Heart left ventricle (tissue), 16 donors: ENCODE measurements at regions not wholly inside any gene's neighbourhood (a gene's known extent, or its start where the extent isn't known, plus 50 kb on each side); places are given as distances from the start of the nearest gene placed in this dataset.
"Not testable (repeated sequence)": the region's sequence is repeated elsewhere in the genome, so short reads cannot be mapped to it uniquely, and the experiment has no call there.

Experiments used
- ATAC-seq, 4 donors: fragments of 200-7000 bp; cut with Tn5 transposase; one replicate each; pipeline ENCODE4 v1.9.1; 2020 to 2022; ENCODE audit warnings: moderate library complexity in 4 of 4, mild to moderate bottlenecking in 3 of 4, moderate number of reproducible peaks in 1 of 4
- DNase-seq, 5 donors: peaks; one replicate each; pipeline ENCODE4 v3.0.0-alpha.2; 2020
- H3K27ac ChIP-seq, 12 donors: fragments of 200-600 bp; sonication (generic) in 4 of 12; one replicate each; pipeline versions ENCODE4 v1.5.0 to v1.8.0; 2016 to 2022; ENCODE audit warnings: mild to moderate bottlenecking in 2 of 12
- H3K27me3 ChIP-seq, 9 donors: fragments of 200-600 bp; sonication (generic) in 2 of 9; one replicate each; pipeline versions ENCODE4 v1.5.1 to v1.8.0; 2016 to 2022; ENCODE audit warnings: mild to moderate bottlenecking in 3 of 9
- H3K36me3 ChIP-seq, 9 donors: fragments of 200-600 bp; sonication (generic) in 2 of 9; one replicate each; pipeline versions ENCODE4 v1.5.0 to v1.8.0; 2018 to 2022; ENCODE audit warnings: mild to moderate bottlenecking in 2 of 9
- H3K4me1 ChIP-seq, 12 donors: fragments of 200-600 bp; sonication (generic) in 4 of 12; one replicate each; pipeline versions ENCODE4 v1.5.0 to v1.8.0; 2016 to 2022; ENCODE audit warnings: mild to moderate bottlenecking in 3 of 12
- H3K4me3 ChIP-seq, 12 donors: fragments of 200-600 bp; sonication (generic) in 4 of 12; one replicate each; pipeline versions ENCODE4 v1.5.0 to v1.8.0; 2017 to 2022; ENCODE audit warnings: mild to moderate bottlenecking in 9 of 12, moderate library complexity in 4 of 12
- H3K9me3 ChIP-seq, 12 donors: fragments of 200-600 bp; sonication (generic) in 4 of 12; one replicate each; pipeline versions ENCODE4 v1.5.0 to v1.8.0; 2016 to 2022; ENCODE audit warnings: mild to moderate bottlenecking in 1 of 12
- POLR2A ChIP-seq, 2 donors: fragments of 450-650 bp; IDR thresholded peaks; one replicate each; pipeline ENCODE4 v1.6.1; 2017; ENCODE audit warnings: antibody characterized with exemption in 2 of 2, mild to moderate bottlenecking in 2 of 2, moderate library complexity in 2 of 2
- WGBS, 4 donors: extraction: QIAGEN DNeasy Blood & Tissue Kit in 2 of 4; methylation state at CpG; one replicate each; pipeline versions ENCODE4 v1.1.5 to v1.1.7; 2013 to 2018; 5-methylcytosine and 5-hydroxymethylcytosine counted together
- intact Hi-C, 10 donors: fragments of 100-400 bp; cut with DNase I; formaldehyde crosslinking; loops; one replicate each; pipeline versions ENCODE4 v1.11.1 to v1.14.2; 2022
- TF ChIP-seq, protein P1 (sequence below), 12 donors: fragments of 200-600 bp; sonication (generic) in 4 of 12; IDR thresholded peaks; one replicate each; pipeline versions ENCODE4 v1.5.0 to v1.8.0; 2018 to 2022; ENCODE audit warnings: antibody characterized with exemption in 12 of 12, mild to moderate bottlenecking in 5 of 12
- donor health status: ischemic (EF 13 %, LVEDD 7.1; RV severe dilation, severe dysfunction).
- donor health status: healthy with polysubstance abuse.
- donor health status: DM: no; HTN: yes; CAD: no.
- donor health status: DM: no; HTN: no; CAD: no.
- donor health status: ischemic (EF 25% LVEDD 6.9; RV normal size, moderate dysfunction).
- donor health status: ischemic (EF 25% LVEDD 5.7; RV mildly dilated, moderate dysfunction).
- donor health status: healthy.
- donor health status: DM: yes; HTN: yes; CAD: no.
- donor health status: ischemic (EF 35%, LVEDD 5.7; RV mildly dilated, moderate dysfunction).
- donor health status: nonischemic (EF 11% LVEDD 7.7; RV severe dilation, severe dysfunction).
- donor health status: DM: yes; HTN: yes; CAD: no.
- donor health status: PGD.
- donor health status: ischemic (EF 29% LVEDD 5.4; RV normal size, mild dysfunction).
- donor health status: nonischemic (EF 23%, LVEDD 6.1; RV moderate dilation, normal function).

DNA sequence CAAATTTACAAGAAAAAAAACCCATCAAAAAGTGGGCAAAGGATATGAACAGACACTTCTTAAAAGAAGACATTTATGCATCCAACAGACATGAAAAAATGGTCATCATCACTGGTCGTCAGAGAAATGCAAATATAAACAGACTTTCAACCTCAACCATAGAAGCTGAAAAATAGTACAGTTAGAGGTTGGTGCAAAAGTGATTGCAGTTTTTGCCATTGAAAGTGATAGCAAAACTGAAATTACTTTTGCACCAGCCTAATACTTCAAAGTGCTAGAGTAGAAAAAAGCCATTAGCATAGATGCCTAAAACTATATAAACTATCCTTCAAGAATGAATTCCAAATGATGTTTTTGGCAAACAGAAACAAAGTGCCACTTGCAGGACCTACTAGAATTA is 365.8 kb upstream of the DPYD start:
- Histone ChIP-seq H3K4me3 (no peak overlapping the region), H3K27ac (no peak overlapping the region), H3K4me1 (no peaks in the 10 kb centered on the region), H3K27me3 (peaks cover 0 to 6% (median 0%) of the 10 kb centered on the region in 9 donors), H3K36me3 (no peaks in the 10 kb centered on the region), H3K9me3 (no peaks in the 10 kb centered on the region)
- ATAC-seq = no peak
- TF ChIP-seq POLR2A (IDR thresholded peaks at IDR 0.05) = no peak
- TF ChIP-seq, protein P1, sequence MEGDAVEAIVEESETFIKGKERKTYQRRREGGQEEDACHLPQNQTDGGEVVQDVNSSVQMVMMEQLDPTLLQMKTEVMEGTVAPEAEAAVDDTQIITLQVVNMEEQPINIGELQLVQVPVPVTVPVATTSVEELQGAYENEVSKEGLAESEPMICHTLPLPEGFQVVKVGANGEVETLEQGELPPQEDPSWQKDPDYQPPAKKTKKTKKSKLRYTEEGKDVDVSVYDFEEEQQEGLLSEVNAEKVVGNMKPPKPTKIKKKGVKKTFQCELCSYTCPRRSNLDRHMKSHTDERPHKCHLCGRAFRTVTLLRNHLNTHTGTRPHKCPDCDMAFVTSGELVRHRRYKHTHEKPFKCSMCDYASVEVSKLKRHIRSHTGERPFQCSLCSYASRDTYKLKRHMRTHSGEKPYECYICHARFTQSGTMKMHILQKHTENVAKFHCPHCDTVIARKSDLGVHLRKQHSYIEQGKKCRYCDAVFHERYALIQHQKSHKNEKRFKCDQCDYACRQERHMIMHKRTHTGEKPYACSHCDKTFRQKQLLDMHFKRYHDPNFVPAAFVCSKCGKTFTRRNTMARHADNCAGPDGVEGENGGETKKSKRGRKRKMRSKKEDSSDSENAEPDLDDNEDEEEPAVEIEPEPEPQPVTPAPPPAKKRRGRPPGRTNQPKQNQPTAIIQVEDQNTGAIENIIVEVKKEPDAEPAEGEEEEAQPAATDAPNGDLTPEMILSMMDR (IDR thresholded peaks at IDR 0.05) = no peak
- no peak for DNase-seq
- intact Hi-C loops = no loop called here
- WGBS, 4 donors = 60 to 70% (median 66%) methylated on average over 1 of the region's 1 CpG

DNA sequence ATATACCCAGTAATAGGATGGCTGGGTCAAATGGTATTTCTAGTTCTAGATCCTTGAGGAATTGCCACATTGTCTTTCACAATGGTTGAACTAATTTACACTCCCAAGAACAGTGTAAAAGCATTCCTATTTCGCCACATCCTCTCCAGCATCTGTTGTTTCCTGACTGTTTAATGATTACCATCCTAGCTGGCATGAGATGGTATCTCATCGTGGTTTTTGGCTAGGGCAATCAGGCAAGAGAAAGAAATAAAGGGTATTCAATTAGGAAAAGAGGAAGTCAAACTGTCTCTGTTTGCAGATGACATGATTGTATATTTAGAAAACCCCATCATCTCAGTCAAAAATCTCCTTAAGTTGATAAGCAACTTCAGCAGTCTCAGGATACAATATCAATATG is 364.5 kb upstream of the DPYD start:
- H3K27ac ChIP-seq, H3K36me3 ChIP-seq, ATAC-seq, H3K4me3 ChIP-seq, H3K9me3 ChIP-seq, intact Hi-C loops, H3K27me3 ChIP-seq, DNase-seq, H3K4me1 ChIP-seq: not testable (repeated sequence)
- 63 to 77% (median 71%) methylated on average over 2 of the region's 2 CpGs for whole genome bisulfite sequencing, 4 donors

DNA sequence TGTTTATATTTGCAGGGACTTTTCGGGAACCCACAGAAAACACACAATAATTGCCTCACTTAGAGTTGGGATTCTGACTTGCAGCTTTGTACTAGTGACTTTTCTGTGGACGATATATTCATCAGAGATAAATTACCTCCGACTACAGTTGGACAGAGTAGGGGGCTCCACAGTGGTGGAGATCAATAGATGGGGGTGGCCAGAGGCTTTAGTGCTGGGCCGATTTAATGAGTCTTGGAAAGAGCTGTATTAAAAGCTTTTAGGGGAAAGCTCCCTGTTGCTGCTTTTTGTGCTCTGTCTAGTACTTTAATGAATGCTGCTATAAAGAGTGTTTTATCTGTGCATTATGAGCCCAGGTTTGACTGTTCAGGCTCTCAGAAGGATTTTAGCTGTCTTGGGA is 359.2 kb upstream of the DPYD start:
- WGBS, 4 donors = 74 to 87% (median 79%) methylated on average over 4 of the region's 4 CpGs
- H3K36me3 ChIP-seq = no peaks in the 10 kb centered on the region
- no peak for TF ChIP-seq POLR2A (IDR thresholded peaks at IDR 0.05)
- TF ChIP-seq, protein P1 (IDR thresholded peaks at IDR 0.05) = no peak

DNA sequence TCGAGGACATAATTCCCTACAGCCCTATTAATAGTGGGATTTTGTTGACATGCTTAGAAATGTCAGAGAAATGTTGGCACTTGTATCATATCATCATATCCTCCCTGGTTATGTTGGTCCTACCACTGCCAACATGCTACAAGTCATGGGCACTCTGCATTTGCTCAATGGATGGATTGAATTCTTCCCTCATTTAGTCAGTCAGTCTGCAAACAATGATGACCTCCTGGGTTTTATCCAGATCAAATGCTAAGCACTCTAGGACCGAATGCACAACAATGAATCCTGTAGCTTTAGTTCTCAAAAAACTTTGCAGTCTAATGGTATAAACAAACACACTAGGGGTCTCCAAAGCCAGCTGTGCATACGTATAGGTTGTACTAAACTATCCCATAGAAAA is 357.2 kb upstream of the DPYD start:
- Histone ChIP-seq H3K27ac (no peak overlapping the region), H3K36me3 (no peaks in the 10 kb centered on the region), H3K27me3 (no peaks in the 10 kb centered on the region), H3K4me1 (no peaks in the 10 kb centered on the region), H3K9me3 (peaks cover 0 to 4% (median 0%) of the 10 kb centered on the region in 12 donors), H3K4me3 (no peak overlapping the region)
- TF ChIP-seq, protein P1 (IDR thresholded peaks at IDR 0.05) = no peak
- intact Hi-C loops = no loop called here
- ATAC-seq (no peak), DNase-seq (no peak)
- WGBS, 4 donors = 64 to 82% (median 73%) methylated on average over 3 of the region's 3 CpGs

More for the DNA sequence above, 359.2 kb upstream of the DPYD start:
- Histone ChIP-seq H3K9me3 (no peaks in the 10 kb centered on the region), H3K4me3 (no peak overlapping the region), H3K27ac (no peak overlapping the region), H3K27me3 (peaks cover 0 to 6% (median 0%) of the 10 kb centered on the region in 9 donors), H3K4me1 (no peaks in the 10 kb centered on the region)
- ATAC-seq (no peak), DNase-seq (no peak)
- intact Hi-C loops = no loop called here

DNA sequence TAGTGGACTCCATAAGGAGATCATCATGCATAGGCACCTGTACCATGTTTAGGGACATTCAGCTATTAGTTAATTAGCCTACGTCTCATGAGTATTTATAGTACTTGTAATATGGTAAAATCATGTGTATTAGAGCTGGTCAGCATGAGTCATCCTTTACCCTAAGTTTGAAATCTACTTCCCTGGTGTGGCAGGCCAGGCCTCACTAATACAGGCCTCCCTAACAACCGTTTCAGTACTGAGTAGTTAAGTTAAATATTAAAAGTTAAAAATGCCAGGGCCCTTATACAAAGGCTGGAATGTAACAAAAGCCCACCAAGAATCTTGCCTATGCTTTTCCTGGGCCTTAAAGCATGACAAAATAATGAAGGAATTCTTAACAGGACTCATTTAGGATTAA is 356.3 kb upstream of the DPYD start:
- ATAC-seq = no peak
- H3K4me1 ChIP-seq = no peaks in the 10 kb centered on the region
- TF ChIP-seq POLR2A (IDR thresholded peaks at IDR 0.05) = no peak
- TF ChIP-seq, protein P1 (IDR thresholded peaks at IDR 0.05) = no peak
- peaks cover 0 to 7% (median 0%) of the 10 kb centered on the region in 12 donors for H3K9me3 ChIP-seq
- no peak overlapping the region for H3K4me3 ChIP-seq
- intact Hi-C loops = no loop called here
- no peak overlapping the region for H3K27ac ChIP-seq
- no peaks in the 10 kb centered on the region for H3K27me3 ChIP-seq
- DNase-seq = no peak
- WGBS, 4 donors = 53 to 75% (median 69%) methylated on average over 2 of the region's 2 CpGs
- no peaks in the 10 kb centered on the region for H3K36me3 ChIP-seq
